Liver (tissue), 8 donors: ENCODE measurements at regions not wholly inside any gene's neighbourhood (a gene's known extent, or its start where the extent isn't known, plus 50 kb on each side); places are given as distances from the start of the nearest gene placed in this dataset.

Experiments used
- DNase-seq: peaks from one replicate; pipeline ENCODE4 v3.0.0-alpha.2; 2017; ENCODE audit warnings: low spot score
- H3K27ac ChIP-seq, 2 donors: one replicate each; pipeline ENCODE4 v1.7.0; 2013; ENCODE audit warnings: inconsistent platforms in 2 of 2, low read length in 2 of 2, control low read depth in 1 of 2, low read depth in 1 of 2, mild to moderate bottlenecking in 1 of 2
- H3K27me3 ChIP-seq, 4 donors: one replicate each; pipeline versions ENCODE4 v1.6.1 to v1.7.0; 2013; ENCODE audit warnings: low read length in 3 of 4, inconsistent platforms in 1 of 4, mild to moderate bottlenecking in 1 of 4, moderate library complexity in 1 of 4; ENCODE audit not compliant: control insufficient read depth in 4 of 4, insufficient read depth in 4 of 4
- H3K36me3 ChIP-seq, 4 donors: one replicate each; pipeline versions ENCODE4 v1.6.1 to v1.7.0; 2013; ENCODE audit warnings: low read length in 3 of 4, mild to moderate bottlenecking in 3 of 4, low read depth in 1 of 4, moderate library complexity in 1 of 4; ENCODE audit not compliant: control insufficient read depth in 4 of 4, insufficient read depth in 3 of 4
- H3K4me1 ChIP-seq, 4 donors: one replicate each; pipeline versions ENCODE4 v1.6.1 to v1.7.0; 2013; ENCODE audit warnings: low read length in 3 of 4, mild to moderate bottlenecking in 3 of 4, moderate library complexity in 1 of 4; ENCODE audit not compliant: control insufficient read depth in 4 of 4, insufficient read depth in 4 of 4
- H3K4me3 ChIP-seq, 3 donors: one replicate each; pipeline versions ENCODE4 v1.6.1 to v1.7.0; 2013; ENCODE audit warnings: low read length in 3 of 3, control low read depth in 1 of 3, low read depth in 1 of 3, mild to moderate bottlenecking in 1 of 3
- H3K9ac ChIP-seq, 2 donors: one replicate each; pipeline ENCODE4 v1.7.0; 2013; ENCODE audit warnings: low read length in 2 of 2, mild to moderate bottlenecking in 2 of 2, moderate library complexity in 2 of 2, control low read depth in 1 of 2, low read depth in 1 of 2
- H3K9me3 ChIP-seq, 4 donors: one replicate each; pipeline versions ENCODE4 v1.6.1 to v1.7.0; 2013; ENCODE audit warnings: low read length in 3 of 4; ENCODE audit not compliant: control insufficient read depth in 4 of 4
- FOXA1 ChIP-seq: IDR thresholded peaks from 2 replicates; pipeline ENCODE4 v1.6.1; 2016; ENCODE audit warnings: antibody characterized with exemption
- GABPA ChIP-seq, 2 donors: IDR thresholded peaks in 1 of 2; conservative IDR thresholded peaks in 1 of 2; 2 replicates each; pipeline ENCODE4 v1.6.1; 2016; ENCODE audit warnings: antibody characterized with exemption in 2 of 2, mild to moderate bottlenecking in 1 of 2, moderate library complexity in 1 of 2
- HNF4A ChIP-seq, 2 donors: conservative IDR thresholded peaks; 2 replicates each; pipeline ENCODE4 v1.6.1; 2016; ENCODE audit warnings: antibody characterized with exemption in 2 of 2, mild to moderate bottlenecking in 2 of 2
- HNF4G ChIP-seq: IDR thresholded peaks from 2 replicates; pipeline ENCODE4 v1.6.1; 2016; ENCODE audit warnings: antibody characterized with exemption
- JUND ChIP-seq, 2 donors: IDR thresholded peaks; 2 replicates each; pipeline ENCODE4 v1.6.1; 2016; ENCODE audit warnings: antibody characterized with exemption in 2 of 2
- NR2F2 ChIP-seq: IDR thresholded peaks from 2 replicates; pipeline ENCODE4 v1.6.1; 2016; ENCODE audit warnings: antibody characterized with exemption
- RAD21 ChIP-seq, 2 donors: IDR thresholded peaks; 2 replicates each; pipeline ENCODE4 v1.6.1; 2016; ENCODE audit warnings: antibody characterized with exemption in 2 of 2, mild to moderate bottlenecking in 2 of 2
- RXRA ChIP-seq, 2 donors: IDR thresholded peaks; 2 replicates each; pipeline ENCODE4 v1.6.1; 2017 to 2018; ENCODE audit warnings: antibody characterized with exemption in 2 of 2, mild to moderate bottlenecking in 1 of 2
- WGBS: extraction: QIAGEN DNeasy Blood & Tissue Kit; methylation state at CpG from one replicate; pipeline ENCODE4 v1.1.7; 2013; 5-methylcytosine and 5-hydroxymethylcytosine counted together
- TF ChIP-seq, protein P1 (sequence below): IDR thresholded peaks from 2 replicates; pipeline ENCODE4 v1.6.1; 2016; ENCODE audit warnings: antibody characterized with exemption
- TF ChIP-seq, protein P2 (sequence below): fragments of 150-350 bp; IDR thresholded peaks from 2 replicates; pipeline ENCODE4 v1.5.1; 2017; ENCODE audit warnings: improper control_type of control experiment, low read depth, low read length; ENCODE audit not compliant: missing input control
- TF ChIP-seq, protein P3 (sequence below): IDR thresholded peaks from 2 replicates; pipeline ENCODE4 v1.6.1; 2016; ENCODE audit warnings: antibody characterized with exemption
- TF ChIP-seq, protein P4 (sequence below): IDR thresholded peaks from 2 replicates; pipeline ENCODE4 v1.6.1; 2016; ENCODE audit warnings: antibody characterized with exemption
- donor health status: healthy.
- donor health status: healthy.
- donor health status: healthy.
- donor health status: healthy.
- donor health status: healthy.

DNA sequence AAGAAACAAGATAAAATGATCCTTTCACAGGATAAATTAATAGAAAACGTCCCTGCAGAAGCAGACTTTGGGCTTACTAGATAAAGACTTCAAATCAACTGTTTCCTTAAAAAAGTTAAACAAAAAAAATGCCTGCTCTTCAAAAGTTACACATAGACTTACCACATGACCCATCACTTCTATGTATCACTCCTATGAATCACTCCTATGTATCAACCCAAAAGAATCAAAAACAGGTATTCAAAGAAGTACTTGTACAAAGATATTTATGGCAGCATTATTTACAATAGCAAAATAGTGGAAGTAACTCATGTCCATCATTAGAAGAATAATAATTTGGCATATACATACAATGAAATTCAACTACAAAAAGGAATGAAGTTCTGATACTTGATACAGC is 56.3 kb upstream of the PRDM9 start:
- Histone ChIP-seq H3K27ac (no peak overlapping the region), H3K4me3 (no peak overlapping the region), H3K9ac (no peak overlapping the region), H3K4me1 (peaks cover 0 to 15% (median 3%) of the 10 kb centered on the region in 4 donors), H3K36me3 (no peaks in the 10 kb centered on the region), H3K27me3 (no peaks in the 10 kb centered on the region), H3K9me3 (no peaks in the 10 kb centered on the region)
- WGBS, result 49% methylated on average over 1 of the region's 1 CpG
- DNase-seq, result no peak
- TF ChIP-seq JUND (IDR thresholded peaks at IDR 0.05) (no peak), RXRA (IDR thresholded peaks at IDR 0.05) (no peak), RAD21 (IDR thresholded peaks at IDR 0.05) (no peak), HNF4A (conservative IDR thresholded peaks at IDR 0.05) (no peak), GABPA (IDR thresholded peaks at IDR 0.05 in 1 of 2, conservative IDR thresholded peaks at IDR 0.05 in 1 of 2) (no peak), NR2F2 (no peak)
- TF ChIP-seq, protein P1, sequence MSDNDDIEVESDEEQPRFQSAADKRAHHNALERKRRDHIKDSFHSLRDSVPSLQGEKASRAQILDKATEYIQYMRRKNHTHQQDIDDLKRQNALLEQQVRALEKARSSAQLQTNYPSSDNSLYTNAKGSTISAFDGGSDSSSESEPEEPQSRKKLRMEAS, result no peak
- TF ChIP-seq, protein P2, sequence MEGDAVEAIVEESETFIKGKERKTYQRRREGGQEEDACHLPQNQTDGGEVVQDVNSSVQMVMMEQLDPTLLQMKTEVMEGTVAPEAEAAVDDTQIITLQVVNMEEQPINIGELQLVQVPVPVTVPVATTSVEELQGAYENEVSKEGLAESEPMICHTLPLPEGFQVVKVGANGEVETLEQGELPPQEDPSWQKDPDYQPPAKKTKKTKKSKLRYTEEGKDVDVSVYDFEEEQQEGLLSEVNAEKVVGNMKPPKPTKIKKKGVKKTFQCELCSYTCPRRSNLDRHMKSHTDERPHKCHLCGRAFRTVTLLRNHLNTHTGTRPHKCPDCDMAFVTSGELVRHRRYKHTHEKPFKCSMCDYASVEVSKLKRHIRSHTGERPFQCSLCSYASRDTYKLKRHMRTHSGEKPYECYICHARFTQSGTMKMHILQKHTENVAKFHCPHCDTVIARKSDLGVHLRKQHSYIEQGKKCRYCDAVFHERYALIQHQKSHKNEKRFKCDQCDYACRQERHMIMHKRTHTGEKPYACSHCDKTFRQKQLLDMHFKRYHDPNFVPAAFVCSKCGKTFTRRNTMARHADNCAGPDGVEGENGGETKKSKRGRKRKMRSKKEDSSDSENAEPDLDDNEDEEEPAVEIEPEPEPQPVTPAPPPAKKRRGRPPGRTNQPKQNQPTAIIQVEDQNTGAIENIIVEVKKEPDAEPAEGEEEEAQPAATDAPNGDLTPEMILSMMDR, result no peak
- TF ChIP-seq, protein P3, sequence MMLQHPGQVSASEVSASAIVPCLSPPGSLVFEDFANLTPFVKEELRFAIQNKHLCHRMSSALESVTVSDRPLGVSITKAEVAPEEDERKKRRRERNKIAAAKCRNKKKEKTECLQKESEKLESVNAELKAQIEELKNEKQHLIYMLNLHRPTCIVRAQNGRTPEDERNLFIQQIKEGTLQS, result no peak
- TF ChIP-seq, protein P4, sequence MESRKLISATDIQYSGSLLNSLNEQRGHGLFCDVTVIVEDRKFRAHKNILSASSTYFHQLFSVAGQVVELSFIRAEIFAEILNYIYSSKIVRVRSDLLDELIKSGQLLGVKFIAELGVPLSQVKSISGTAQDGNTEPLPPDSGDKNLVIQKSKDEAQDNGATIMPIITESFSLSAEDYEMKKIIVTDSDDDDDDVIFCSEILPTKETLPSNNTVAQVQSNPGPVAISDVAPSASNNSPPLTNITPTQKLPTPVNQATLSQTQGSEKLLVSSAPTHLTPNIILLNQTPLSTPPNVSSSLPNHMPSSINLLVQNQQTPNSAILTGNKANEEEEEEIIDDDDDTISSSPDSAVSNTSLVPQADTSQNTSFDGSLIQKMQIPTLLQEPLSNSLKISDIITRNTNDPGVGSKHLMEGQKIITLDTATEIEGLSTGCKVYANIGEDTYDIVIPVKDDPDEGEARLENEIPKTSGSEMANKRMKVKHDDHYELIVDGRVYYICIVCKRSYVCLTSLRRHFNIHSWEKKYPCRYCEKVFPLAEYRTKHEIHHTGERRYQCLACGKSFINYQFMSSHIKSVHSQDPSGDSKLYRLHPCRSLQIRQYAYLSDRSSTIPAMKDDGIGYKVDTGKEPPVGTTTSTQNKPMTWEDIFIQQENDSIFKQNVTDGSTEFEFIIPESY, result no peak

DNA sequence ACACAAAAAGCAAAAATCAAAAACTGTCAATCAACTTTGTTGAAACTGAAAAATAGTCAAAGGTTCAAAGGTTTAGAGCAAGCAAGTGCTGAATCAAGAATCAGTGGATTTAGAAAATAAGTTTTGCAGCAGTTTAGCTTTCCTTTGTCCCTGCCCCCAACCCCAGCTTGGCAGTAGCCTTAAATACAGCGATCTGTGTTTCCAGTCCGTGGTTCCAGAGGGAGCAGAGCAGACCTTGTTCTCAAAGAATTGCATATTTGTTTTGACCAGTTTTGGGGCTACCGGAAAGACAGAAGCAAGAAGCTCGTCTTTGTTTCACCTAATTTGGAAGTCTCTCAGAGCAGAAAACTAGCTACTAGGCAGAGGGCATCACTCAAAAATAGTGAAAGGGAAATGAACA is 57.2 kb upstream of the PRDM9 start:
- no peak for DNase-seq
- no peak overlapping the region for H3K9ac ChIP-seq
- no peak for TF ChIP-seq RXRA (IDR thresholded peaks at IDR 0.05)
- TF ChIP-seq FOXA1, result no peak
- no peak for TF ChIP-seq JUND (IDR thresholded peaks at IDR 0.05)
- no peaks in the 10 kb centered on the region for H3K27me3 ChIP-seq
- no peaks in the 10 kb centered on the region for H3K36me3 ChIP-seq
- H3K4me3 ChIP-seq, result no peak overlapping the region
- peaks cover 0 to 15% (median 3%) of the 10 kb centered on the region in 4 donors for H3K4me1 ChIP-seq
- no peak overlapping the region for H3K27ac ChIP-seq
- WGBS, result 70% methylated on average over 4 of the region's 4 CpGs
- H3K9me3 ChIP-seq, result no peaks in the 10 kb centered on the region

DNA sequence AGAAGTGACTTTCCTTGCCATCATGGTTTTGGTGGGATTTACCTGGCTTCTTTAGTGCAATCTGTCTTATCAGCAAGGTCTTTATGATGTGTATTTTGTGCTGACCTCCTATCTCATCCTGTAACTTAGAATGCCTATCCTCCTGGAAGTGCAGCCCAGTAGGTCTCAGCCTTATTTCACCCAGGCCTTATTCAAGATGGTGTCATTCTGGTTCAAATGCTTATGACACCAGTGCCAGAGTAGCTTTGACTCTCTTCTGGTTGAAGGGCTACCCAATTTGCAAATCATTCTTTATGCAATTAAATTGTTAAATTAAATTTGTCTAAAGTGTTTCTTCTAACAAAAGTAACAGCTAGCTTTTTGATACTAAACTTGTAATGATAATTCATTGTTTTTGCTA is 58.8 kb upstream of the PRDM9 start:
- Histone ChIP-seq H3K27me3 (no peaks in the 10 kb centered on the region), H3K9ac (no peak overlapping the region), H3K36me3 (no peaks in the 10 kb centered on the region), H3K9me3 (no peaks in the 10 kb centered on the region), H3K4me3 (no peak overlapping the region), H3K27ac (no peak overlapping the region), H3K4me1 (peaks cover 0 to 3% (median 0%) of the 10 kb centered on the region in 4 donors)
- DNase-seq, result no peak
- TF ChIP-seq, protein P2, result no peak
- TF ChIP-seq HNF4G (no peak), HNF4A (conservative IDR thresholded peaks at IDR 0.05) (no peak), JUND (IDR thresholded peaks at IDR 0.05) (no peak), NR2F2 (no peak)
